H1 (cell line): ENCODE measurements at regions not wholly inside any gene's neighbourhood (a gene's known extent, or its start where the extent isn't known, plus 50 kb on each side); places are given as distances from the start of the nearest gene placed in this dataset.

Experiments used
- CTCF ChIA-PET: fragments of 300-600 bp; sonication (Branson Sonifier 250); formaldehyde crosslinking; loops from one replicate; lab custom pipeline; 2021; ENCODE audit not compliant: partially characterized antibody; lab: Charles Lee
- POLR2A ChIA-PET: fragments of 300-600 bp; sonication (Branson Sonifier 250); formaldehyde crosslinking; loops from one replicate; lab custom pipeline; 2021; ENCODE audit warnings: inconsistent platforms; ENCODE audit not compliant: partially characterized antibody; lab: Charles Lee
- DNase-seq, 2 experiments: peaks; one replicate each; pipeline versions ENCODE4 v3.0.0 to v3.0.0-alpha.2; 2010 to 2022; ENCODE audit warnings: low spot score in 2 of 2, low read depth in 1 of 2, mixed read lengths in 1 of 2
- FAIRE-seq: peaks from 2 replicates; lab custom pipeline; 2011; peaks lifted over from hg19 to GRCh38; lab: Jason Lieb, UNC
- H2AFZ ChIP-seq: 2 replicates; pipeline ENCODE4 v1.8.1; 2012; ENCODE audit warnings: low read length, inconsistent platforms
- H2AK5ac ChIP-seq: 2 replicates; pipeline ENCODE4 v1.6.1; 2013; ENCODE audit warnings: low read depth, low read length
- H2BK120ac ChIP-seq: replicated peaks from 2 replicates; pipeline ENCODE3; 2013; ENCODE audit warnings: low read depth, low read length, inconsistent platforms
- H2BK12ac ChIP-seq: 2 replicates; pipeline ENCODE4 v1.6.1; 2013; ENCODE audit warnings: low read depth, low read length
- H2BK15ac ChIP-seq: 2 replicates; pipeline ENCODE4 v1.6.1; 2013; ENCODE audit warnings: low read length
- H2BK20ac ChIP-seq: 2 replicates; pipeline ENCODE4 v1.6.1; 2013; ENCODE audit warnings: low read length
- H2BK5ac ChIP-seq: 2 replicates; pipeline ENCODE4 v1.6.1; 2013; ENCODE audit warnings: low read depth, low read length
- H3K14ac ChIP-seq: 2 replicates; pipeline ENCODE4 v1.6.1; 2013; ENCODE audit warnings: inconsistent platforms; ENCODE audit not compliant: insufficient read length
- H3K18ac ChIP-seq: 2 replicates; pipeline ENCODE4 v1.6.1; 2013; ENCODE audit warnings: low read length; ENCODE audit errors: extremely low read depth
- H3K23ac ChIP-seq: 2 replicates; pipeline ENCODE4 v1.6.1; 2013; ENCODE audit warnings: inconsistent platforms; ENCODE audit not compliant: insufficient read length
- H3K23me2 ChIP-seq: 2 replicates; pipeline ENCODE4 v1.6.1; 2013; ENCODE audit warnings: low read depth, low read length
- H3K27ac ChIP-seq: 2 replicates; pipeline ENCODE4 v1.6.1; 2011; ENCODE audit warnings: low read depth, low read length, inconsistent platforms
- H3K27me3 ChIP-seq, 4 experiments: replicated peaks in 1 of 4; 1 replicate in 1 of 4; 2 replicates in 3 of 4; pipeline versions ENCODE4 v1.6.1 to v1.8.1; 2011 to 2013; ENCODE audit warnings: low read length in 3 of 4, mild to moderate bottlenecking in 3 of 4, inconsistent platforms in 2 of 4, mixed read lengths in 2 of 4, moderate library complexity in 1 of 4; ENCODE audit not compliant: control insufficient read depth in 3 of 4, insufficient read depth in 3 of 4; ENCODE audit errors: extremely low read depth in 1 of 4
- H3K36me3 ChIP-seq, 4 experiments: 2 replicates each; pipeline versions ENCODE4 v1.6.1 to v1.8.1; 2011 to 2013; ENCODE audit warnings: mild to moderate bottlenecking in 4 of 4, low read length in 3 of 4, moderate library complexity in 2 of 4, control low read depth in 1 of 4, inconsistent platforms in 1 of 4; ENCODE audit not compliant: insufficient read depth in 4 of 4, control insufficient read depth in 2 of 4
- H3K4ac ChIP-seq: replicated peaks from 2 replicates; pipeline ENCODE3; 2013; ENCODE audit warnings: low read length, low read depth, mixed read lengths, inconsistent platforms; ENCODE audit not compliant: insufficient read length
- H3K4me1 ChIP-seq, 4 experiments: replicated peaks in 1 of 4; 1 replicate in 1 of 4; 2 replicates in 3 of 4; pipeline versions ENCODE4 v1.6.1 to v1.8.1; 2011 to 2013; ENCODE audit warnings: low read length in 3 of 4, inconsistent platforms in 2 of 4, mixed read lengths in 1 of 4; ENCODE audit not compliant: insufficient read depth in 4 of 4, control insufficient read depth in 3 of 4
- H3K4me2 ChIP-seq, 2 experiments: 2 replicates each; pipeline versions ENCODE4 v1.6.1 to v1.8.1; 2011 to 2013; ENCODE audit warnings: low read depth in 2 of 2, low read length in 2 of 2, control low read depth in 1 of 2, inconsistent platforms in 1 of 2, mild to moderate bottlenecking in 1 of 2; ENCODE audit not compliant: insufficient read depth in 1 of 2
- H3K4me3 ChIP-seq, 4 experiments: fragments of 200-600, 300-600 bp in 1 of 4; sonication (generic), shearing (Covaris generic), sonication (Bioruptor Twin) in 1 of 4; 2 replicates each; pipeline versions ENCODE4 v1.5.1 to v1.8.1; 2011 to 2016; ENCODE audit warnings: low read length in 4 of 4, low read depth in 3 of 4, control low read depth in 2 of 4, inconsistent platforms in 2 of 4, mild to moderate bottlenecking in 2 of 4, mixed read lengths in 1 of 4, moderate library complexity in 1 of 4; ENCODE audit not compliant: insufficient read depth in 2 of 4; ENCODE audit errors: extremely low read depth in 1 of 4
- H3K56ac ChIP-seq: replicated peaks from 2 replicates; pipeline ENCODE3; 2013; ENCODE audit warnings: low read depth, mild to moderate bottlenecking, mixed read lengths, low read length, inconsistent platforms; ENCODE audit not compliant: insufficient read length
- H3K79me1 ChIP-seq: 2 replicates; pipeline ENCODE4 v1.6.1; 2013; ENCODE audit warnings: low read depth, low read length, control low read depth
- H3K79me2 ChIP-seq, 2 experiments: 2 replicates each; pipeline versions ENCODE4 v1.6.1 to v1.8.1; 2012 to 2013; ENCODE audit warnings: low read length in 2 of 2, mild to moderate bottlenecking in 2 of 2, inconsistent platforms in 1 of 2; ENCODE audit not compliant: insufficient read depth in 2 of 2, control insufficient read depth in 1 of 2
- H3K9ac ChIP-seq, 4 experiments: replicated peaks in 1 of 4; 1 replicate in 1 of 4; 2 replicates in 3 of 4; pipeline versions ENCODE4 v1.6.1 to v1.8.1; 2011 to 2013; ENCODE audit warnings: low read depth in 3 of 4, low read length in 3 of 4, control low read depth in 2 of 4, mild to moderate bottlenecking in 2 of 4, moderate library complexity in 2 of 4, inconsistent platforms in 1 of 4; ENCODE audit errors: extremely low read depth in 1 of 4
- H3K9me3 ChIP-seq, 2 experiments: 2 replicates each; pipeline versions ENCODE4 v1.6.1 to v1.8.1; 2012 to 2013; ENCODE audit warnings: mild to moderate bottlenecking in 2 of 2, moderate library complexity in 2 of 2, control low read depth in 1 of 2, inconsistent platforms in 1 of 2, low read depth in 1 of 2, low read length in 1 of 2, mixed read lengths in 1 of 2; ENCODE audit not compliant: insufficient read depth in 2 of 2
- H4K20me1 ChIP-seq, 2 experiments: replicated peaks in 1 of 2; 2 replicates each; pipeline versions ENCODE3 to v1.8.1; 2011 to 2013; ENCODE audit warnings: inconsistent platforms in 2 of 2, low read length in 2 of 2, mild to moderate bottlenecking in 1 of 2; ENCODE audit not compliant: insufficient read depth in 2 of 2, control insufficient read depth in 1 of 2
- H4K5ac ChIP-seq: 2 replicates; pipeline ENCODE4 v1.6.1; 2013; ENCODE audit warnings: low read length, low read depth, mixed read lengths, inconsistent platforms; ENCODE audit not compliant: insufficient read length
- H4K8ac ChIP-seq: 2 replicates; pipeline ENCODE4 v1.8.0; 2013; ENCODE audit warnings: mild to moderate bottlenecking, moderate library complexity, low read length, inconsistent platforms; ENCODE audit not compliant: insufficient read depth; ENCODE audit errors: extremely low read depth
- H4K91ac ChIP-seq: replicated peaks from 2 replicates; pipeline ENCODE3; 2013; ENCODE audit warnings: low read length, mixed read lengths, inconsistent platforms; ENCODE audit not compliant: insufficient read length
- BACH1 ChIP-seq: IDR thresholded peaks from 2 replicates; pipeline ENCODE4 v1.6.1; 2012; ENCODE audit warnings: low read length, improper control_type of control experiment
- BCL11A ChIP-seq, 2 experiments: IDR thresholded peaks; one replicate each; pipeline ENCODE4 v1.6.1; 2011; ENCODE audit warnings: low read depth in 2 of 2, low read length in 2 of 2, mild to moderate bottlenecking in 2 of 2
- CTBP2 ChIP-seq: IDR thresholded peaks from 2 replicates; pipeline ENCODE4 v1.7.0; 2011; ENCODE audit warnings: borderline replicate concordance, mild to moderate bottlenecking, moderate library complexity, mixed read lengths, low read length; ENCODE audit not compliant: insufficient read depth, insufficient read length
- CTCF ChIP-seq, 3 experiments: IDR thresholded peaks; 1 replicate in 2 of 3; 2 replicates in 1 of 3; pipeline versions ENCODE4 v1.5.1 to v1.6.1; 2011; ENCODE audit warnings: low read length in 3 of 3, mild to moderate bottlenecking in 3 of 3, inconsistent platforms in 2 of 3, low read depth in 1 of 3, moderate library complexity in 1 of 3; ENCODE audit not compliant: insufficient read depth in 1 of 3; ENCODE audit errors: control extremely low read depth in 1 of 3
- GABPA ChIP-seq: IDR thresholded peaks from 2 replicates; pipeline ENCODE4 v1.6.1; 2011; ENCODE audit warnings: mild to moderate bottlenecking, low read length, moderate library complexity, borderline replicate concordance; ENCODE audit not compliant: insufficient read depth
- NANOG ChIP-seq: IDR thresholded peaks from 2 replicates; pipeline ENCODE4 v1.6.1; 2011; ENCODE audit warnings: low read length, low read depth, mild to moderate bottlenecking, inconsistent platforms; ENCODE audit not compliant: insufficient read depth, poor library complexity, severe bottlenecking
- POLR2AphosphoS5 ChIP-seq: IDR thresholded peaks from 2 replicates; pipeline ENCODE4 v1.6.1; 2011; ENCODE audit warnings: low read depth, low read length
- RAD21 ChIP-seq, 2 experiments: IDR thresholded peaks in 1 of 2; conservative IDR thresholded peaks in 1 of 2; 2 replicates each; pipeline ENCODE4 v1.6.1; 2011; ENCODE audit warnings: low read depth in 2 of 2, low read length in 2 of 2, improper control_type of control experiment in 1 of 2, inconsistent platforms in 1 of 2, mild to moderate bottlenecking in 1 of 2, moderate library complexity in 1 of 2
- RXRA ChIP-seq: IDR thresholded peaks from 2 replicates; pipeline ENCODE4 v1.6.1; 2011; ENCODE audit warnings: low read depth, mild to moderate bottlenecking, low read length, moderate library complexity; ENCODE audit not compliant: insufficient read depth
- SIN3A ChIP-seq, 2 experiments: IDR thresholded peaks in 1 of 2; conservative IDR thresholded peaks in 1 of 2; 2 replicates each; pipeline ENCODE4 v1.6.1; 2011 to 2012; ENCODE audit warnings: low read length in 2 of 2, improper control_type of control experiment in 1 of 2, low read depth in 1 of 2, mild to moderate bottlenecking in 1 of 2
- TBP ChIP-seq: IDR thresholded peaks from 2 replicates; pipeline ENCODE4 v1.6.1; 2011; ENCODE audit warnings: low read depth, low read length, improper control_type of control experiment
- TCF12 ChIP-seq: IDR thresholded peaks from 2 replicates; pipeline ENCODE4 v1.6.1; 2011; ENCODE audit warnings: low read depth, mild to moderate bottlenecking, low read length
- WGBS, 2 experiments: shearing (Covaris generic) in 1 of 2; methylation state at CpG; one replicate each; pipeline versions ENCODE4 v1.1.6 to v1.1.7; 2013 to 2015; ENCODE audit warnings: low lambda C conversion rate in 2 of 2, mixed read lengths in 2 of 2, inconsistent platforms in 1 of 2, low coverage in 1 of 2, missing lambda C conversion rate in 1 of 2; ENCODE audit not compliant: insufficient replicate concordance in 2 of 2, insufficient coverage in 1 of 2, insufficient read length in 1 of 2; ENCODE audit errors: extremely low coverage in 1 of 2, missing lambda C conversion rate in 1 of 2; 5-methylcytosine and 5-hydroxymethylcytosine counted together

- no peak for FAIRE-seq
- H2AFZ ChIP-seq, result peak overlapping the region; percentile 43
- POLR2A ChIA-PET, result no interaction called here
- H2BK20ac ChIP-seq, result no peak overlapping the region
- 100% methylated on average over 1 of the region's 1 CpG; no CpG with 5 or more reads in 1 of the 2 experiments for WGBS, 2 experiments
- H2BK120ac ChIP-seq, result no peak overlapping the region
- no peaks in the 10 kb centered on the region for H4K20me1 ChIP-seq
- no peak overlapping the region for H2BK5ac ChIP-seq
- H4K8ac ChIP-seq, result no peak overlapping the region
- H3K27me3 ChIP-seq, result no peaks in the 10 kb centered on the region
- H3K9me3 ChIP-seq, result no peaks in the 10 kb centered on the region
- H3K4ac ChIP-seq, result no peak overlapping the region
- no peak overlapping the region for H3K4me3 ChIP-seq
- no peak for DNase-seq
- no peak overlapping the region for H2AK5ac ChIP-seq
- no peak overlapping the region for H4K5ac ChIP-seq
- H3K23me2 ChIP-seq, result no peaks in the 10 kb centered on the region
- no peaks in the 10 kb centered on the region for H3K4me1 ChIP-seq
- no peak overlapping the region for H4K91ac ChIP-seq
- no peak overlapping the region for H3K27ac ChIP-seq
- H3K79me1 ChIP-seq, result no peaks in the 10 kb centered on the region
- CTCF ChIA-PET, result no interaction called here
- H3K36me3 ChIP-seq, result no peaks in the 10 kb centered on the region
- H2BK12ac ChIP-seq, result no peak overlapping the region
- H3K14ac ChIP-seq, result no peak overlapping the region
- H3K9ac ChIP-seq, result no peak overlapping the region
- H3K79me2 ChIP-seq, result no peaks in the 10 kb centered on the region
- H3K4me2 ChIP-seq, result no peak overlapping the region
- no peak overlapping the region for H3K18ac ChIP-seq
- H3K23ac ChIP-seq, result no peak overlapping the region
- no peak overlapping the region for H2BK15ac ChIP-seq
- H3K56ac ChIP-seq, result no peak overlapping the region
- TF ChIP-seq SIN3A (conservative IDR thresholded peaks at IDR 0.05 in 1 of 2, IDR thresholded peaks at IDR 0.05 in 1 of 2; ENCODE audit: low read depth in 1 of 2, low read length in 2 of 2) (no peak), POLR2AphosphoS5 (no peak), CTCF (IDR thresholded peaks at IDR 0.05; ENCODE audit: control extremely low read depth in 1 of 3, insufficient read depth in 1 of 3, low read depth in 1 of 3, low read length in 3 of 3) (no peak), NANOG (no peak), TBP (no peak), GABPA (no peak), CTBP2 (no peak), BCL11A (IDR thresholded peaks at IDR 0.05; ENCODE audit: low read depth in 2 of 2, low read length in 2 of 2) (no peak), BACH1 (no peak), RXRA (no peak), TCF12 (no peak), RAD21 (IDR thresholded peaks at IDR 0.05 in 1 of 2, conservative IDR thresholded peaks at IDR 0.05 in 1 of 2; ENCODE audit: low read depth in 2 of 2, low read length in 2 of 2) (no peak)
Observed at GRCh38 chr3:180391001-180391400, 211.0 kb upstream of the TTC14 start.
